HFFc6 (cell line): ENCODE measurements at regions not wholly inside any gene's neighbourhood (a gene's known extent, or its start where the extent isn't known, plus 50 kb on each side); places are given as distances from the start of the nearest gene placed in this dataset.

Experiments
- DNase-seq: peaks from one replicate; pipeline ENCODE4 v3.0.0-alpha.2; 2018
- H3K27ac Mint-ChIP-seq: 2 replicates; pipeline ENCODE4 v1.8.0; 2020; ENCODE audit warnings: mild to moderate bottlenecking, mixed read lengths
- H3K27me3 Mint-ChIP-seq: 2 replicates; pipeline ENCODE4 v1.8.0; 2021; ENCODE audit warnings: mild to moderate bottlenecking, moderate library complexity, mixed read lengths; ENCODE audit not compliant: insufficient read depth
- H3K36me3 Mint-ChIP-seq: 2 replicates; pipeline ENCODE4 v1.8.0; 2021; ENCODE audit warnings: low read depth, mixed read lengths
- H3K4me1 Mint-ChIP-seq: 2 replicates; pipeline ENCODE4 v1.8.0; 2020; ENCODE audit warnings: low read depth, mixed read lengths
- H3K4me3 Mint-ChIP-seq: 2 replicates; pipeline ENCODE4 v1.8.0; 2020; ENCODE audit warnings: mild to moderate bottlenecking, moderate library complexity, mixed read lengths
- H3K9me3 Mint-ChIP-seq: 2 replicates; pipeline ENCODE4 v1.8.0; 2020; ENCODE audit warnings: mild to moderate bottlenecking, mixed read lengths
- TF ChIP-seq, protein P1 (sequence below): fragments of 200-600 bp; sonication (generic); IDR thresholded peaks from 2 replicates; pipeline ENCODE4 v1.5.0; 2021; ENCODE audit warnings: antibody characterized with exemption, mild to moderate bottlenecking

DNA sequence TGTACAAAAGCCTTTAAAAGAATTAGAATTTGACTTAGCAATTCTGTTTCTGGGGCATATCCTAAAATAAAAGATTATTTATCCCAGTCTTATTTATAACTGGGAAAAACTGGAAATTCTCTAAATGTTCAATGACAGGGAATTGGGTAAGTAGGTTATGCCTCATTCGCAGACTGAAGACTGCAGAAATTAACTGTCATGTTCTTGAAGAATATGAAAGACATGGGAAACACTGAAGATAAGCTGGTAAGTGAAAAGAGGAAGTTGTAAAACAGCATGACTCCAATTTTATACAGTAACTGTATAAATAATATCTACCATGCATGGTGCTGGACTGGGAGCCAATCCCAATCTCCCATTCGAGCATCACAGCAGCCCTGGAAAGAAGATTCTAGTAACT is 50.6 kb upstream of the SLC2A1 start:
- H3K9me3 Mint-ChIP-seq: no peaks in the 10 kb centered on the region
- H3K27me3 Mint-ChIP-seq: peaks cover 37% of the 10 kb centered on the region
- H3K4me3 Mint-ChIP-seq: no peak overlapping the region
- TF ChIP-seq, protein P1, sequence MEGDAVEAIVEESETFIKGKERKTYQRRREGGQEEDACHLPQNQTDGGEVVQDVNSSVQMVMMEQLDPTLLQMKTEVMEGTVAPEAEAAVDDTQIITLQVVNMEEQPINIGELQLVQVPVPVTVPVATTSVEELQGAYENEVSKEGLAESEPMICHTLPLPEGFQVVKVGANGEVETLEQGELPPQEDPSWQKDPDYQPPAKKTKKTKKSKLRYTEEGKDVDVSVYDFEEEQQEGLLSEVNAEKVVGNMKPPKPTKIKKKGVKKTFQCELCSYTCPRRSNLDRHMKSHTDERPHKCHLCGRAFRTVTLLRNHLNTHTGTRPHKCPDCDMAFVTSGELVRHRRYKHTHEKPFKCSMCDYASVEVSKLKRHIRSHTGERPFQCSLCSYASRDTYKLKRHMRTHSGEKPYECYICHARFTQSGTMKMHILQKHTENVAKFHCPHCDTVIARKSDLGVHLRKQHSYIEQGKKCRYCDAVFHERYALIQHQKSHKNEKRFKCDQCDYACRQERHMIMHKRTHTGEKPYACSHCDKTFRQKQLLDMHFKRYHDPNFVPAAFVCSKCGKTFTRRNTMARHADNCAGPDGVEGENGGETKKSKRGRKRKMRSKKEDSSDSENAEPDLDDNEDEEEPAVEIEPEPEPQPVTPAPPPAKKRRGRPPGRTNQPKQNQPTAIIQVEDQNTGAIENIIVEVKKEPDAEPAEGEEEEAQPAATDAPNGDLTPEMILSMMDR: no peak
- DNase-seq: no peak
- H3K27ac Mint-ChIP-seq: no peak overlapping the region
- no peaks in the 10 kb centered on the region for H3K36me3 Mint-ChIP-seq
- H3K4me1 Mint-ChIP-seq: no peaks in the 10 kb centered on the region

DNA sequence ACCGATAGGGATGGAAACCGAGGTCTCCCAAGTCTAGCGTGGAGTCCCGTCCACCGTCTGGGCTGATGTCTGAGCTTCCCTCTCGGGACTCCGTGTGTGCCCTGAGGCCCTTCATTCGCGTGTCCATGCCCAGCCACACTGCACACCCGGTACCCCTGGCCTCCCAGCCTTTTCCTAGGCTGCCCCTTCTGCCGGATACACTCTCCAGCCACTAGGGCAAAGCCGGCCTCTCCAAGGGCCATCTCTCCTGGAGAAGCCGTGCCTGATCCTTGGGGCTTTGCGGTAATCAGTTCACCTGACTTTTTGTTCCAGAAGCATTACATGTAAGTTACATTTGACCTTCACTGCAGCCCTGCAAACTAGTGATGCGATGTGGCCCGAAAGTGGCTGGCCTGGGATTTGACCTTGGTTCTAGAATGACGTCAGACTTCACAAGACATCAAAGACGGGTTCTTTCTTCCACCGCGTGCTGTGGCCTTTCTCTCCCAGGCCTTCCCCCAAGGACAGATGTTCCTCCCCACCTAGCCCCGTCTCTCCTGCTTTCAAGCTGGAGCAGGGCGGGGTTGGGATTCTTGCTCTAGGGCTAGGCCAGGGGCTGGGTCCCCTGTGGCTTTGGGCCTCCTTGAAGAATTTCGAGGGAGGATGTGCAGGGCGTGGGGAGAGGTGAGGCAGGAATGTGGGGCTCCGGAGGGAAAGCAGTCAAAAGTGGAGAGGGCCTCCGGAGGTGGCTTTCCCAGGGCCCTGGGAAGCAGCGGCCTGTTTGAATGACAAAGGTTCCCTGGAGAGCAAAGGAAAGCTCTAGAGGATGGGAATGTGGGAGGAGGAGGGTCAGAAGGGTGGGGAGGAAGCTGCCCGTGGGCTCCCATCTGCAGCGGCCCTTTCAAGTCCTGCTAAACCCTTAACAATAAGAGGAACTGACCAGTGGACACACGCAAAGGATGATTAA is 49.7 kb upstream of the SLC2A1 start:
- Mint-ChIP-seq H3K27ac (no peak overlapping the region), H3K27me3 (peaks cover 34% of the 10 kb centered on the region), H3K9me3 (no peaks in the 10 kb centered on the region), H3K4me3 (no peak overlapping the region), H3K4me1 (no peaks in the 10 kb centered on the region), H3K36me3 (no peaks in the 10 kb centered on the region)
- TF ChIP-seq, protein P1: no peak
- DNase-seq: no peak
